Body of pancreas (tissue), 4 donors: ENCODE measurements at regions not wholly inside any gene's neighbourhood (a gene's known extent, or its start where the extent isn't known, plus 50 kb on each side); places are given as distances from the start of the nearest gene placed in this dataset.

Experiments
- ATAC-seq: fragments of 150-250 bp; one replicate; pipeline ENCODE4 v1.9.1; 2016
- DNase-seq, 4 donors: peaks; one replicate each; pipeline ENCODE4 v3.0.0-alpha.2; 2019
- H3K27ac ChIP-seq, 4 donors: fragments of 200-600 bp; sonication (generic); 1 replicate in 3 of 4; 2 replicates in 1 of 4; pipeline versions ENCODE4 v1.5.1 to v1.6.1; 2016 to 2019; ENCODE audit warnings: mild to moderate bottlenecking in 1 of 4, mixed read lengths in 1 of 4, moderate library complexity in 1 of 4
- H3K27me3 ChIP-seq, 2 donors: fragments of 200-600 bp; sonication (generic); one replicate each; pipeline ENCODE4 v1.6.0; 2016; ENCODE audit warnings: mild to moderate bottlenecking in 1 of 2
- H3K36me3 ChIP-seq, 2 donors: fragments of 200-600 bp; sonication (generic); replicated peaks in 1 of 2; 2 replicates each; pipeline ENCODE4 v1.5.1; 2016; ENCODE audit warnings: low read depth in 2 of 2; ENCODE audit not compliant: insufficient read depth in 1 of 2
- H3K4me1 ChIP-seq: fragments of 200-600 bp; sonication (generic); one replicate; pipeline ENCODE4 v1.6.0; 2016
- H3K4me3 ChIP-seq, 2 donors: fragments of 200-600 bp; sonication (generic); 1 replicate in 1 of 2; 2 replicates in 1 of 2; pipeline ENCODE4 v1.5.1; 2016 to 2019
- H3K9me3 ChIP-seq, 3 donors: fragments of 200-600 bp; sonication (generic); 1 replicate in 2 of 3; 2 replicates in 1 of 3; pipeline ENCODE4 v1.5.1; 2016
- CTCF ChIP-seq, 7 experiments: fragments of 450-650 bp in 4 of 7; fragments of 200-600 bp in 3 of 7; sonication (generic) in 3 of 7; IDR thresholded peaks; one replicate each; pipeline ENCODE4 v1.5.1; 2016 to 2019; ENCODE audit warnings: antibody characterized with exemption in 7 of 7
- POLR2A ChIP-seq, 3 donors: fragments of 450-650 bp; IDR thresholded peaks; one replicate each; pipeline ENCODE4 v1.6.1; 2016; ENCODE audit warnings: antibody characterized with exemption in 3 of 3, mild to moderate bottlenecking in 2 of 3
- WGBS, 2 donors: methylation state at CpG; one replicate each; pipeline ENCODE4 v1.1.5; 2017; 5-methylcytosine and 5-hydroxymethylcytosine counted together
- intact Hi-C: fragments of 100-400 bp; cut with DNase I; formaldehyde crosslinking; loops from one replicate; pipeline ENCODE4 v1.15.1; 2023

GRCh38 chr2:17302281-17302680 lies 216.0 kb downstream of the RAD51AP2 start:
- H3K4me3 ChIP-seq = no peak overlapping the region
- no peak for ATAC-seq
- WGBS, 2 donors = 9 to 13% methylated on average over 1 of the region's 1 CpG
- H3K27me3 ChIP-seq = no peaks in the 10 kb centered on the region
- H3K9me3 ChIP-seq = no peaks in the 10 kb centered on the region
- H3K36me3 ChIP-seq = no peaks in the 10 kb centered on the region
- intact Hi-C loops = no loop called here
- H3K4me1 ChIP-seq = no peaks in the 10 kb centered on the region
- TF ChIP-seq POLR2A (IDR thresholded peaks at IDR 0.05) = no peak
- TF ChIP-seq CTCF (IDR thresholded peaks at IDR 0.05) = no peak
- no peak for DNase-seq
- no peak overlapping the region for H3K27ac ChIP-seq

DNA sequence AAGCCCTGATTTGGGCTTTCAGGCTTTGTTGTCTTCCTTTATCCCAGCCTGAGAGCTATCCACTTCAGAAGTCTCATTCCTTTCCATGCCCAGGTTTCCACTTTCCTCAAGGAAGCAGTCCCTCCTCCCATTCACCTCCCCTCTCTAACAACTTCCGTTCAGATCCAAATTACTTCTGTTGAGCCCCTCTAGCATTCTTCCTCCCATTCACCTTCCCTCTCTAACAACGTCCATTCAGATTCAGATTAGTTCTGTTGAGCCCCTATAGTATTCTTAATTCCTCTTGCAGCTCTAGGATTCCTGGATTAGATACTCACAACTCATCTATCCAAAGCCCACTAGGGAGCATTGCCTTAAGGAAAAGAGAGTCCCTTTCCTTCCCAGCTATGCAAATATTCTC lies 216.8 kb downstream of the RAD51AP2 start:
- H3K36me3 ChIP-seq = no peaks in the 10 kb centered on the region
- 62 to 67% methylated on average over 2 of the region's 2 CpGs for WGBS, 2 donors
- no peaks in the 10 kb centered on the region for H3K9me3 ChIP-seq
- no peaks in the 10 kb centered on the region for H3K27me3 ChIP-seq
- DNase-seq (no peak), ATAC-seq (no peak)
- H3K27ac ChIP-seq = no peak overlapping the region
- H3K4me3 ChIP-seq = no peak overlapping the region
- TF ChIP-seq CTCF (IDR thresholded peaks at IDR 0.05) (no peak), POLR2A (IDR thresholded peaks at IDR 0.05) (no peak)
- intact Hi-C loops = no loop called here
- no peaks in the 10 kb centered on the region for H3K4me1 ChIP-seq

- DNase-seq (no peak), ATAC-seq (no peak)
- H3K9me3 ChIP-seq = no peaks in the 10 kb centered on the region
- TF ChIP-seq POLR2A (IDR thresholded peaks at IDR 0.05) (no peak), CTCF (IDR thresholded peaks at IDR 0.05) (no peak)
- no peaks in the 10 kb centered on the region for H3K4me1 ChIP-seq
- no peaks in the 10 kb centered on the region for H3K36me3 ChIP-seq
- H3K4me3 ChIP-seq = no peak overlapping the region
- intact Hi-C loops = no loop called here
- H3K27me3 ChIP-seq = no peaks in the 10 kb centered on the region
- H3K27ac ChIP-seq = no peak overlapping the region
These were observed 218.2 kb downstream of the RAD51AP2 start for GRCh38 chr2:17299891-17300540.

- intact Hi-C loops = no loop called here
- no peak overlapping the region for H3K27ac ChIP-seq
- H3K27me3 ChIP-seq = no peaks in the 10 kb centered on the region
- WGBS, 2 donors = 64 to 73% methylated on average over 2 of the region's 2 CpGs
- H3K36me3 ChIP-seq = no peaks in the 10 kb centered on the region
- DNase-seq (no peak), ATAC-seq (no peak)
- TF ChIP-seq POLR2A (IDR thresholded peaks at IDR 0.05) (no peak), CTCF (IDR thresholded peaks at IDR 0.05) (no peak)
- no peaks in the 10 kb centered on the region for H3K4me1 ChIP-seq
- H3K9me3 ChIP-seq = no peaks in the 10 kb centered on the region
- no peak overlapping the region for H3K4me3 ChIP-seq
These were observed 219.8 kb downstream of the RAD51AP2 start for GRCh38 chr2:17298453-17298852.

DNA sequence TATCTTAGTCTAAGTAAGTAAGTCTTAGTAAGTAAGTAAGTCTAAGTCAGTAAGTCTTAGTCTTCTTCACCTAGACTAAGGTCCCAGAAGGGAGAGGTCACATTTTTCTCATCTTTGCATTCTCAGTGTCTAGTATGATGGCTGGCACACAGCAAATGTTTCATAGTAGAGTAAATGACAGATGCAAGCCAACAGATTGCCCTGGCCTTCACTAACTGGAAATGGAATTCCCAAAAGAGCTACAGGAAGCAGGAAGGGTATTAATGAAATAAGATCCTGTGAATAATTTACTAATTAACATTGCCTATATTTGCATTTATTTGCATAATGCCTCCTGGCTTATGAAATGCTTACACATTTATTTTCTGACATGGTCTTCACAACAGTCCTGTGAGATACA lies 221.6 kb downstream of the RAD51AP2 start:
- TF ChIP-seq POLR2A (IDR thresholded peaks at IDR 0.05) (no peak), CTCF (IDR thresholded peaks at IDR 0.05) (no peak)
- Histone ChIP-seq H3K4me1 (no peaks in the 10 kb centered on the region), H3K4me3 (no peak overlapping the region), H3K36me3 (no peaks in the 10 kb centered on the region), H3K9me3 (no peaks in the 10 kb centered on the region), H3K27ac (no peak overlapping the region), H3K27me3 (no peaks in the 10 kb centered on the region)
- ATAC-seq (no peak), DNase-seq (no peak)
- intact Hi-C loops = no loop called here
